ENCODE measurements at regions not wholly inside any gene's neighbourhood (a gene's known extent, or its start where the extent isn't known, plus 50 kb on each side); places are given as distances from the start of the nearest gene placed in this dataset.

DNA sequence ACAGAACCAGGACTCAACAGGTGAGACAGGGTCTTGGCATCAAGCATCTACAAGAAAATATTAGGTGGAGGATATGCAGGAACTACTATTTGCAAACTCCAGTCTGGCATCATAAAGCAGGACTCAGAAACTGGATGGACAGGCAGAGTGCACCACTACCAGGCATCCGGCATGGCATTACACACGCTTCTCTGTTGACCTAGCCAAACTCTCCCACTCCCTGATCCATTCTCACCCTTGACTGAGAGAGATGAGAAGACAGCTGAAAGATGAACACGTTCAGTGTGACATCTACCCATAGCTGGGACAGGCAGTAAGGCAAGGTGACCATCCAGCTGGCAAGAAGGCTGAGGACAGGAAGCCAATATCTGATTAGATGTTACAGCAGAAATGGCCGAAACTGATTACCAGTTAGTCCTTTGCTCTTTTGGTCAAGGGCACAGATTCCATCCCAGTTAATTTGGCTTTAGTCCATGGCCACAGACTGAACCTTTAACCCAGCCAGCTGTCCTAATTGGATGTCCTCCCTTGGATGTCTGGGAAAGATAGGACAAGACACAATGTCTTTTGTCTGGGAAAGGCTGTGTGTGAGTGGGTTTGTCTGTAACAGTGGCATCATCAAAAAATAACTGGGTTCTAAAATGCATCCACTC is 71.6 kb downstream of the BBS10 start:
- no peak for DNase-seq (ENCODE audit: low read depth)
- TF ChIP-seq, protein P1, sequence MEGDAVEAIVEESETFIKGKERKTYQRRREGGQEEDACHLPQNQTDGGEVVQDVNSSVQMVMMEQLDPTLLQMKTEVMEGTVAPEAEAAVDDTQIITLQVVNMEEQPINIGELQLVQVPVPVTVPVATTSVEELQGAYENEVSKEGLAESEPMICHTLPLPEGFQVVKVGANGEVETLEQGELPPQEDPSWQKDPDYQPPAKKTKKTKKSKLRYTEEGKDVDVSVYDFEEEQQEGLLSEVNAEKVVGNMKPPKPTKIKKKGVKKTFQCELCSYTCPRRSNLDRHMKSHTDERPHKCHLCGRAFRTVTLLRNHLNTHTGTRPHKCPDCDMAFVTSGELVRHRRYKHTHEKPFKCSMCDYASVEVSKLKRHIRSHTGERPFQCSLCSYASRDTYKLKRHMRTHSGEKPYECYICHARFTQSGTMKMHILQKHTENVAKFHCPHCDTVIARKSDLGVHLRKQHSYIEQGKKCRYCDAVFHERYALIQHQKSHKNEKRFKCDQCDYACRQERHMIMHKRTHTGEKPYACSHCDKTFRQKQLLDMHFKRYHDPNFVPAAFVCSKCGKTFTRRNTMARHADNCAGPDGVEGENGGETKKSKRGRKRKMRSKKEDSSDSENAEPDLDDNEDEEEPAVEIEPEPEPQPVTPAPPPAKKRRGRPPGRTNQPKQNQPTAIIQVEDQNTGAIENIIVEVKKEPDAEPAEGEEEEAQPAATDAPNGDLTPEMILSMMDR (IDR thresholded peaks at IDR 0.05; ENCODE audit: control insufficient read depth, insufficient read depth, low read depth, low read length, missing control alignments), result no peak
- no peak overlapping the region for H3K4me3 ChIP-seq (ENCODE audit: control insufficient read depth, low read depth, low read length)

DNA sequence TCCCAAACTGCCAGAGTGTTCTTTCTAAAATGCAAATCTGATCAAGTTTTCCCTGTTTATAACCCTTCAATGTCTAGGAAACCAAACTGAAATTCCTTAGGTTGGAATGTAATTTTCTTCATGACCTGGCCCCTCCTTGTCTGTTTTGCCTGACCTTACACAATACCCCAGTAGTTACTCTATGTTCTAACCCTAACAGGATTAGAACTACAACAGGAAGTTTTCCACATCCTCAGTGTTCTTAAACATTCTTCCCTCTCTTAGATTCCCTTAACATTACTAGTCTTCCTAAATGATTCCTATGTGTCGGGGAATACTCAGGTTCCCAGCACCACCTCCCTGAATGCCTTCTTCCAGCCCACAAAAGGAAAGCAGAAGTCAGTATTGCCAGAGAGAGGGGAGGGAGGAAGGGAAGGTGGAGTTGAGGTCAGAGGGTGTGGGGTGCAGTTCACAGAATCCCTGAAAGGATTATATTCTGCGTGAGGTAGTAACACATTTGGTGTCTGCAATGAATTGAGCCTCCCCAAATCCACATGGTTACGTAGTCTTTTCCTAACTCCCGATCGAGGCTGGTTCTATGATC is 72.6 kb downstream of the BBS10 start:
- TF ChIP-seq, protein P1 (IDR thresholded peaks at IDR 0.05; ENCODE audit: control insufficient read depth, insufficient read depth, low read depth, low read length, missing control alignments), result no peak
- no peak overlapping the region for H3K4me3 ChIP-seq (ENCODE audit: control insufficient read depth, low read depth, low read length)
- no peak for DNase-seq (ENCODE audit: low read depth)

DNA sequence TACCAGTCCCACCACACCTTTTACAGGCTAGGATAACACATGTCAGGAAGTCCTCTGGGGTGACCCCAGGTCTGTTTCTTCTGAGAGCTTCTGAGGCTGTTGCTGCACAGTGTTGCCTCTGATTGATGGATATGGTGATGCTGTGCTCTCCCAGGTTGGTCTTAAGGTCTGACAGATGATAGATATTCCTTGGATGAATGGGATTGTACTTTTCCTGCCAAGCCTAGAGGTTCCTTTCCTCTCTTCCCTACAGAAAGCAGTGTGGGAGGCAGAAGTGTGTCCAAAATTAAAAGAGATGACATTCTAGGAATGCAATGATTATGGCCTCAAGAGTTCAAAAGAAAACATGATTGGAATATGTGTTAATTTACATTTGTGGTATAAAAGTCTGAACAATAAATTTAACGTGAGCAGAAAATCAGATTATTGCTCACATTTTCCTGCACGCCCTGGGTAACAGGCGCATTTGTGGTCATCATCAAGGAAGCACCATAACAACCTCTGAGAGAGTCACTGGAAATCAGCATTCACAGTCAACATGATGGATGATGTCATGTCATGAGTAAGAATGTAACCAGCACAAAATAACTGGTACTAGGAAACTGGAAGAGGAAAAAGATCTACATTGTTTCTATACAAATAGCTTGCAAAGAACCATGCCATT is 73.7 kb downstream of the BBS10 start:
- TF ChIP-seq, protein P1 (IDR thresholded peaks at IDR 0.05; ENCODE audit: control insufficient read depth, insufficient read depth, low read depth, low read length, missing control alignments), result no peak
- no peak for DNase-seq (ENCODE audit: low read depth)
- H3K4me3 ChIP-seq (ENCODE audit: control insufficient read depth, low read depth, low read length), result no peak overlapping the region

DNA sequence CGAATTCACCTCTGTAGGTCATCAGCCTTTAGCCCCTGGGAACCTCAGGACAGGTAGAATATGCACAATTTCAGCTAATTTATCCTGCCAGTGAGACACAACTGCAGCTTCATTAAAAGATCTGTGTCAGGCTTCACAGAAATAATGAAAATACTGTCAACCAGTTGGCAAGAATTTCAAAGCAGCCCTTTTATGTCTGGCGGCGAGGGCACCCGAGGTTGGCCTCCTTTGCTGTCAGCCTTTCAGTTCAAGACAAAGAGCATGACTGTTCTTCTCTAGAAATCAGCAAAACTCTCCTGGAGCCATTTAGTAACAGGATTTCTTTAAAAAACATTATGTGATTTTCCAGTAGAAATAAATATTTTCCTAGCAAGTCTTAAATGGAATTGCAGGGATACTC is 75.9 kb downstream of the BBS10 start:
- no peak overlapping the region for H3K4me3 ChIP-seq (ENCODE audit: control insufficient read depth, low read depth, low read length)
- no peak for DNase-seq (ENCODE audit: low read depth)
- TF ChIP-seq, protein P1 (IDR thresholded peaks at IDR 0.05; ENCODE audit: control insufficient read depth, insufficient read depth, low read depth, low read length, missing control alignments), result no peak

DNA sequence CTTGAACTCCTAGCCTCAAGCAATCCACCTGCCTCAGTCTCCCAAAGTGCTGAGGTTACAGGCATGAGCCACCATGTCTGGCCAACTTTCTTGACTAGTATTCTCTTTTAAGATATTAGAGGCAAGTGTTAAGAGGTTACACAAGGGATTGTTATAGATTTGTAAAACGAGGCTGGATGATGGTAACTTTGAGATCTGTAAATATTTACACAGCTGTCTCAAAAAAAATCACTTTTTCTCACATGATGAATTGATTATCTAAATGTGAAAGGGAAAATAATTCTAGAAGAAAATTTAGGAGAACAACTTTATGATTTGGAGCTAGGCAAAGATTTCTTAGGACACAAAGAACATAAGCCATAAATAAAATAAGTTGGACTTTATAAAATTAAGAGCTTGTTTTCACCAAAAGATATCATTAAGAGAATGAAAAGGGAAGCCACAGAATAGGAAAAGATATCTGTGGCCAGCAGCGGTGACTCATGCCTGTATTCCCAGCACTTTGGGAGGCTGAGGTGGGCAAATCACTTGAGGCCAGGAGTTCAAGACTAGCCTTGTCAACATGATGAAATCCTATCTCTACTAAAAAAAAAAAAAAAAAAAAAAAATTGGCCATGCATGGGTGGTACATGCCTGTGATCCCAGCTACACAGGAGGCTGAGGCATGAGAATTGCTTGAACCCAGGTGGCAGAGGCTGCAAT is 77.4 kb downstream of the BBS10 start:
- DNase-seq (ENCODE audit: low read depth), result no peak
- TF ChIP-seq, protein P1 (IDR thresholded peaks at IDR 0.05; ENCODE audit: control insufficient read depth, insufficient read depth, low read depth, low read length, missing control alignments), result no peak
- no peak overlapping the region for H3K4me3 ChIP-seq (ENCODE audit: control insufficient read depth, low read depth, low read length)

DNA sequence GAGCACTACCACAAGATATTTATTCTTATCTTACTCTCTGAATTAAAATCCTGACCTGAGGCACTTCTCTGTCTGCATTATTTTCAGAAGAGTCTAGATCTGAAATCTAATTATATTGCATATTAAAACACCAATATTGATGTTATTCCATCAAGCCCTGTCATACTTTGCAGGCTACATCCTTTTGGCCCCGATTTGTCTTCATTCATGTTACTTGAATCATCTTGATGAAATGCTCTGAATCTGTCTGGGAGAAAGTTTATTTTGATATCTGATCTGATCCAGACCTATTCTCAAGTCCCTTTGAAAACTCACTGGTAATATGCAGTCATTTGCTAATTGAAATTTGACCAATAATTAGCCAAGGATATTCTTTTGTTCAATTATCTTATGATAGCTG is 79.9 kb downstream of the BBS10 start:
- DNase-seq (ENCODE audit: low read depth), result no peak
- TF ChIP-seq, protein P1 (IDR thresholded peaks at IDR 0.05; ENCODE audit: control insufficient read depth, insufficient read depth, low read depth, low read length, missing control alignments), result no peak
- no peak overlapping the region for H3K4me3 ChIP-seq (ENCODE audit: control insufficient read depth, low read depth, low read length)

Measured in AG09309 (cell line).